ENCODE measurements at regions not wholly inside any gene's neighbourhood (a gene's known extent, or its start where the extent isn't known, plus 50 kb on each side); places are given as distances from the start of the nearest gene placed in this dataset.

GRCh38 chr1:119191325-119191724 lies 50.9 kb upstream of the WARS2 start:
- no peak for TF ChIP-seq POLR2A (IDR thresholded peaks at IDR 0.05)
- no peak for TF ChIP-seq POLR2AphosphoS5 (IDR thresholded peaks at IDR 0.05)
